ENCODE measurements at regions not wholly inside any gene's neighbourhood (a gene's known extent, or its start where the extent isn't known, plus 50 kb on each side); places are given as distances from the start of the nearest gene placed in this dataset.

GRCh38 chr15:35320158-35320780 is 225.7 kb downstream of the DPH6 start:
- Histone ChIP-seq H3K27me3 (ENCODE audit: low read depth, low read length) (no peaks in the 10 kb centered on the region), H3K4me3 (ENCODE audit: low read depth in 1 of 2, low read length in 2 of 2) (no peak overlapping the region), H3K27ac (ENCODE audit: low read length) (no peak overlapping the region), H3K9me3 (ENCODE audit: control insufficient read depth in 1 of 2, low read length in 2 of 2) (no peaks in the 10 kb centered on the region), H3K4me1 (ENCODE audit: control insufficient read depth in 1 of 2, insufficient read depth in 2 of 2, low read length in 2 of 2) (no peaks in the 10 kb centered on the region), H3K36me3 (ENCODE audit: control insufficient read depth in 1 of 2, insufficient read depth in 2 of 2, low read length in 2 of 2) (no peaks in the 10 kb centered on the region)

DNA sequence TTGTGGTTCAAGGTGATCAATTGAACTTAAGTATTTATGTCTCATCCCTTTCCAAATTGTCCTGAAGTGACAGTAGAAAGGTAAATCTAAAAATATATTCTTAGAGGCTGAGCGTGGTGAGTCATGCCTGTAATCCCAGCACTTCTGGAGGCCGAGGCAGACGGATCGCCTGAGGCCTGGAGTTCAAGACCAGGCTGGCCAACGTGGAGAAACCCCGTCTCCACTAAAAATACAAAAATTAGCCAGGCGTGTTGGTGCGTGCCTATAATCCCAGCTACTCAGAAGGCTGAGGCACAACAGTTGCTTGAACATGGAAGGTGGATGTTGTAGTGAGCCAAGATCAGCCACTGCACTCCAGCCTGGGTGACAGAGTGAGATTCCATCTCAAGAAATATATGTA is 226.6 kb downstream of the DPH6 start:
- no peak overlapping the region for H3K27ac ChIP-seq (ENCODE audit: low read length)
- no peaks in the 10 kb centered on the region for H3K36me3 ChIP-seq (ENCODE audit: control insufficient read depth in 1 of 2, insufficient read depth in 2 of 2, low read length in 2 of 2)
- no peaks in the 10 kb centered on the region for H3K9me3 ChIP-seq (ENCODE audit: control insufficient read depth in 1 of 2, low read length in 2 of 2)
- no peaks in the 10 kb centered on the region for H3K4me1 ChIP-seq (ENCODE audit: control insufficient read depth in 1 of 2, insufficient read depth in 2 of 2, low read length in 2 of 2)
- H3K4me3 ChIP-seq (ENCODE audit: low read depth in 1 of 2, low read length in 2 of 2), result no peak overlapping the region
- no peaks in the 10 kb centered on the region for H3K27me3 ChIP-seq (ENCODE audit: low read depth, low read length)

DNA sequence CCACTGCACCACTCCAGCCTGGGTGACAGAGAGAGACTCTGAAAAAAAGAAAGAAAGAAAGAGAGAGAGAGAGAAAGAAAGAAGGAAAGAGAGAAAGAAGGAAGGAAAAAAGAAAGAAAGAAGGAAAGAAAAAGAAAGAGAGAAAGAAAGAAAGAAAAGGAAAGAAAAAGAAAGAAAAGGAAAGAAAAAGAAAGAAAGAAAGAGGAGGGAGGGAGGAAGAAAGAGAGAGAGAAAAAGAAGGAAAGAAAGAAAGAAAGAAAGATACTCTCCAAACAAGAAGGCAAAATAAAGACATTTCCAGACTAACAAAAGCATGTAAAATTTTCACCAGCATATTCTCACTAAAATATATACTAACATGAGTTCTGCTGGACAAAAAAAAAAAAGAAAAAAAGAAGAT is 228.7 kb downstream of the DPH6 start:
- H3K9me3 ChIP-seq (ENCODE audit: control insufficient read depth in 1 of 2, low read length in 2 of 2), result no peaks in the 10 kb centered on the region
- no peaks in the 10 kb centered on the region for H3K27me3 ChIP-seq (ENCODE audit: low read depth, low read length)
- peaks cover 0 to 4% of the 10 kb centered on the region in 2 donors for H3K4me1 ChIP-seq (ENCODE audit: control insufficient read depth in 1 of 2, insufficient read depth in 2 of 2, low read length in 2 of 2)
- H3K4me3 ChIP-seq (ENCODE audit: low read depth in 1 of 2, low read length in 2 of 2), result no peak overlapping the region
- H3K36me3 ChIP-seq (ENCODE audit: control insufficient read depth in 1 of 2, insufficient read depth in 2 of 2, low read length in 2 of 2), result no peaks in the 10 kb centered on the region
- no peak overlapping the region for H3K27ac ChIP-seq (ENCODE audit: low read length)

DNA sequence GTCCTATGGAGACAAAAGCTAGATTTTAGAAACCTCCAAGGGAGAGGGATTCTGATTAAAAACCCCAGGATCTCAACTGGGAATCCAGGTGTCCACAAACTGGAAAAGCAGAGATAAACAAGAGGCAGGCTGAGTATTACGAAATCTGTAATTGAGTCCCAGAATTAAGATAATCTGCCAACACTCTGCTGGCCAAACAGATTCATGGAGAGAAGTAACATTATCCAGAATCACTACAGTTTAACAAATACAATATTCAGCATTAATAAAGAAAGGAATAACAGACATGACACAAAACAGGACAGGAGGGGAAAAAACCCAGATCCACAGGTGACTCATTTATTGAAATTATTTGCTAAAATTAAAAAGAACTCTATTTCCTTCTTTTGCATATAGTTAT is 227.2 kb upstream of the NANOGP8 start:
- H3K9me3 ChIP-seq (ENCODE audit: control insufficient read depth in 1 of 2, low read length in 2 of 2), result no peaks in the 10 kb centered on the region
- peaks cover 15 to 23% of the 10 kb centered on the region in 2 donors for H3K4me1 ChIP-seq (ENCODE audit: control insufficient read depth in 1 of 2, insufficient read depth in 2 of 2, low read length in 2 of 2)
- H3K27me3 ChIP-seq (ENCODE audit: low read depth, low read length), result no peaks in the 10 kb centered on the region
- H3K4me3 ChIP-seq (ENCODE audit: low read depth in 1 of 2, low read length in 2 of 2), result no peak overlapping the region
- no peak overlapping the region for H3K27ac ChIP-seq (ENCODE audit: low read length)
- no peaks in the 10 kb centered on the region for H3K36me3 ChIP-seq (ENCODE audit: control insufficient read depth in 1 of 2, insufficient read depth in 2 of 2, low read length in 2 of 2)

- Histone ChIP-seq H3K9me3 (ENCODE audit: control insufficient read depth in 1 of 2, low read length in 2 of 2) (no peaks in the 10 kb centered on the region), H3K27ac (ENCODE audit: low read length) (no peak overlapping the region), H3K27me3 (ENCODE audit: low read depth, low read length) (no peaks in the 10 kb centered on the region), H3K4me3 (ENCODE audit: low read depth in 1 of 2, low read length in 2 of 2) (no peak overlapping the region), H3K4me1 (ENCODE audit: control insufficient read depth in 1 of 2, insufficient read depth in 2 of 2, low read length in 2 of 2) (peaks cover 18 to 30% of the 10 kb centered on the region in 2 donors), H3K36me3 (ENCODE audit: control insufficient read depth in 1 of 2, insufficient read depth in 2 of 2, low read length in 2 of 2) (no peaks in the 10 kb centered on the region)
Observed at GRCh38 chr15:35311615-35312014, 226.5 kb upstream of the NANOGP8 start.

DNA sequence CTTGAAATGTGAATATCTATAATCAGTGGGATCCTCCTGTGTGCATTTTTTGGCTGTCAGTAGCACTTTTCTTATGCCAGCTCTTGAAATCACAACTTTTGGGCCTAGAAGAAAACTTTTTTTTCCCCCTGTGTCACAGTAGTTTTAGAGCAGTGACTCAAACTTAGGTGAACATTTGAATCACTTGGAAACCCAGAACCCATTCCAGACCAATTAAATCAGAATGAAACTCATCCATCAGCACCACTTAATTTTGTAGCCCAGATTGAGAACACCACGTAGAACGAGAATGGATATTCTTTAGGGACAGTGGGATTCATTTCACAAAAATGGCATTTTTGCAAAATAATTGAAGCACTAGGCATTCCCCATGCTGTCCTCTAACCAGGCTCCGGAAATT is 224.8 kb upstream of the NANOGP8 start:
- Histone ChIP-seq H3K27ac (ENCODE audit: low read length) (peak overlapping the region; percentile 66), H3K36me3 (ENCODE audit: control insufficient read depth in 1 of 2, insufficient read depth in 2 of 2, low read length in 2 of 2) (no peaks in the 10 kb centered on the region), H3K4me1 (ENCODE audit: control insufficient read depth in 1 of 2, insufficient read depth in 2 of 2, low read length in 2 of 2) (peaks cover 23 to 39% of the 10 kb centered on the region in 2 donors), H3K4me3 (ENCODE audit: low read depth in 1 of 2, low read length in 2 of 2) (no peak overlapping the region), H3K9me3 (ENCODE audit: control insufficient read depth in 1 of 2, low read length in 2 of 2) (no peaks in the 10 kb centered on the region), H3K27me3 (ENCODE audit: low read depth, low read length) (no peaks in the 10 kb centered on the region)

DNA sequence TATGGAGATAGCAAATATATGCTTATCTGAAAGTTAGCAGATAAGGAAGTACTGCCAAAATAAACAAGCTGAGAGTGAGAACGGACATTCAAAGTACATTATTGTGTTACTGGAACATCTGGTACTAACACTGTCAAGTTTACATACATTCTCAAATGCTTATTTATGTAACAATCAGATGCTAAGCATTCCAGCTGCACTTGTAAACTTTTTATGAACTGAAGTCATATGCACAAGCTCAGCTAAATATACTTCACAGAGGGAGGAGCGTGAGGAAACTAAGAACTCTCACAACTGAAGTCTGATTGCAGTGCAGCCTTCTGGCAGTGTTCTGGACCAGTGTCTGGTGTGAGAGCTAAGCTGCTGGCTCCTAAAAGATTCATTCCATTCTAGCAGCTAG is 223.7 kb upstream of the NANOGP8 start:
- no peaks in the 10 kb centered on the region for H3K9me3 ChIP-seq (ENCODE audit: control insufficient read depth in 1 of 2, low read length in 2 of 2)
- H3K27me3 ChIP-seq (ENCODE audit: low read depth, low read length), result no peaks in the 10 kb centered on the region
- H3K27ac ChIP-seq (ENCODE audit: low read length), result peak overlapping the region; percentile 46
- no peak overlapping the region for H3K4me3 ChIP-seq (ENCODE audit: low read depth in 1 of 2, low read length in 2 of 2)
- H3K36me3 ChIP-seq (ENCODE audit: control insufficient read depth in 1 of 2, insufficient read depth in 2 of 2, low read length in 2 of 2), result no peaks in the 10 kb centered on the region
- peaks cover 23 to 39% of the 10 kb centered on the region in 2 donors for H3K4me1 ChIP-seq (ENCODE audit: control insufficient read depth in 1 of 2, insufficient read depth in 2 of 2, low read length in 2 of 2)

DNA sequence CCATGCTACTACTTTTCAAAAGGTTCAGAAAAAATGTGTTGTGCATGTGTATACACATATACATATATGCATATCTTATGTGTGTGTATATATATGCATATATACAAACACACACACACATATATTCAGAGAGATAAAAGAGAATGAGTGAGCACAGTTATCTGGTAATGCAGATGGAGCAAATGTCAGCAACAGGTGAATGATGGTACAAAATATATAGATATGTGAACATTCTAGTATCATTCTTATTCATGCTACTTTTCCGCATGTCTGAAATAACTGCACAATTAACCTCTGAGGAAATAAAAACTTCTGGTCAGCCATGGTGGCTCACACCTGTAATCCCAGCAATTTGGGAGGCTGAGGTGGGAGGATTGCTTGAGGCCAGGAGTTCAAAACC is 222.6 kb upstream of the NANOGP8 start:
- peaks cover 23 to 39% of the 10 kb centered on the region in 2 donors for H3K4me1 ChIP-seq (ENCODE audit: control insufficient read depth in 1 of 2, insufficient read depth in 2 of 2, low read length in 2 of 2)
- H3K4me3 ChIP-seq (ENCODE audit: low read depth in 1 of 2, low read length in 2 of 2), result no peak overlapping the region
- H3K36me3 ChIP-seq (ENCODE audit: control insufficient read depth in 1 of 2, insufficient read depth in 2 of 2, low read length in 2 of 2), result no peaks in the 10 kb centered on the region
- H3K27ac ChIP-seq (ENCODE audit: low read length), result no peak overlapping the region
- no peaks in the 10 kb centered on the region for H3K27me3 ChIP-seq (ENCODE audit: low read depth, low read length)
- H3K9me3 ChIP-seq (ENCODE audit: control insufficient read depth in 1 of 2, low read length in 2 of 2), result no peaks in the 10 kb centered on the region

- Histone ChIP-seq H3K4me1 (ENCODE audit: control insufficient read depth in 1 of 2, insufficient read depth in 2 of 2, low read length in 2 of 2) (peaks cover 16 to 39% of the 10 kb centered on the region in 2 donors), H3K4me3 (ENCODE audit: low read depth in 1 of 2, low read length in 2 of 2) (no peak overlapping the region), H3K9me3 (ENCODE audit: control insufficient read depth in 1 of 2, low read length in 2 of 2) (no peaks in the 10 kb centered on the region), H3K36me3 (ENCODE audit: control insufficient read depth in 1 of 2, insufficient read depth in 2 of 2, low read length in 2 of 2) (no peaks in the 10 kb centered on the region), H3K27me3 (ENCODE audit: low read depth, low read length) (no peaks in the 10 kb centered on the region), H3K27ac (ENCODE audit: low read length) (peak overlapping the region; percentile 55)
Observed at GRCh38 chr15:35307026-35307425, 221.9 kb upstream of the NANOGP8 start.

GRCh38 chr15:35306361-35306981 is 221.4 kb upstream of the NANOGP8 start:
- no peak overlapping the region for H3K4me3 ChIP-seq (ENCODE audit: low read depth in 1 of 2, low read length in 2 of 2)
- H3K36me3 ChIP-seq (ENCODE audit: control insufficient read depth in 1 of 2, insufficient read depth in 2 of 2, low read length in 2 of 2), result no peaks in the 10 kb centered on the region
- no peaks in the 10 kb centered on the region for H3K27me3 ChIP-seq (ENCODE audit: low read depth, low read length)
- no peaks in the 10 kb centered on the region for H3K9me3 ChIP-seq (ENCODE audit: control insufficient read depth in 1 of 2, low read length in 2 of 2)
- peaks cover 16 to 34% of the 10 kb centered on the region in 2 donors for H3K4me1 ChIP-seq (ENCODE audit: control insufficient read depth in 1 of 2, insufficient read depth in 2 of 2, low read length in 2 of 2)
- peak overlapping the region; percentile 55 for H3K27ac ChIP-seq (ENCODE audit: low read length)

DNA sequence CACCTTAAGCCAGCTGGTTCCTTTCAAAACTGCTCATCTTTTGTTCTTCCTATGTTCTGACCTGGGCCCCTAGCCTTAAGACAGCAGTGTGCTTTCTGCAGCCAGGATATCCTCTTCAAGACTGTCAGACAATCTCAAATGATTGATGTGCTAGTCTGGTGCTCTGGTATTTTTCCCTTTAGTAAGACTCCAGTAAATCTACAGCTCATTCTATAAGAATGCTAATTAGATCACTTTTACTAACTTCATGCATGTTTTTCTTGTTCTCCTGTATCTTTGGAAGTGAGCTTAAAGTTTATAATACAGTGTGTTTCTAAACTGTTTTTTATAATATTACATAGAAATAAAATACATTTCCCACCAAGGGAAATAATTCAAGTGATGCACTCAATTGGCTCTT is 220.9 kb upstream of the NANOGP8 start:
- H3K36me3 ChIP-seq (ENCODE audit: control insufficient read depth in 1 of 2, insufficient read depth in 2 of 2, low read length in 2 of 2), result no peaks in the 10 kb centered on the region
- no peaks in the 10 kb centered on the region for H3K9me3 ChIP-seq (ENCODE audit: control insufficient read depth in 1 of 2, low read length in 2 of 2)
- peak overlapping the region; percentile 55 for H3K27ac ChIP-seq (ENCODE audit: low read length)
- H3K27me3 ChIP-seq (ENCODE audit: low read depth, low read length), result no peaks in the 10 kb centered on the region
- no peak overlapping the region for H3K4me3 ChIP-seq (ENCODE audit: low read depth in 1 of 2, low read length in 2 of 2)
- H3K4me1 ChIP-seq (ENCODE audit: control insufficient read depth in 1 of 2, insufficient read depth in 2 of 2, low read length in 2 of 2), result peaks cover 16 to 31% of the 10 kb centered on the region in 2 donors
